Thyroid gland (tissue), 4 donors: ENCODE measurements at regions not wholly inside any gene's neighbourhood (a gene's known extent, or its start where the extent isn't known, plus 50 kb on each side); places are given as distances from the start of the nearest gene placed in this dataset.

Experiments used
- POLR2A ChIP-seq, 2 donors: fragments of 450-650 bp; IDR thresholded peaks; one replicate each; pipeline ENCODE4 v1.6.1; 2017; ENCODE audit warnings: antibody characterized with exemption in 2 of 2, mild to moderate bottlenecking in 2 of 2, moderate library complexity in 1 of 2
- TF ChIP-seq, protein P1 (sequence below), 6 experiments: fragments of 200-600 bp in 3 of 6; fragments of 450-650 bp in 3 of 6; sonication (generic) in 3 of 6; IDR thresholded peaks; one replicate each; pipeline ENCODE4 v1.5.1; 2016 to 2019; ENCODE audit warnings: antibody characterized with exemption in 6 of 6, mild to moderate bottlenecking in 2 of 6, inconsistent platforms in 1 of 6, moderate library complexity in 1 of 6

GRCh38 chr20:47990507-47991150, 205.3 kb upstream of the SULF2 start:
- no peak for TF ChIP-seq POLR2A (IDR thresholded peaks at IDR 0.05)
- TF ChIP-seq, protein P1, sequence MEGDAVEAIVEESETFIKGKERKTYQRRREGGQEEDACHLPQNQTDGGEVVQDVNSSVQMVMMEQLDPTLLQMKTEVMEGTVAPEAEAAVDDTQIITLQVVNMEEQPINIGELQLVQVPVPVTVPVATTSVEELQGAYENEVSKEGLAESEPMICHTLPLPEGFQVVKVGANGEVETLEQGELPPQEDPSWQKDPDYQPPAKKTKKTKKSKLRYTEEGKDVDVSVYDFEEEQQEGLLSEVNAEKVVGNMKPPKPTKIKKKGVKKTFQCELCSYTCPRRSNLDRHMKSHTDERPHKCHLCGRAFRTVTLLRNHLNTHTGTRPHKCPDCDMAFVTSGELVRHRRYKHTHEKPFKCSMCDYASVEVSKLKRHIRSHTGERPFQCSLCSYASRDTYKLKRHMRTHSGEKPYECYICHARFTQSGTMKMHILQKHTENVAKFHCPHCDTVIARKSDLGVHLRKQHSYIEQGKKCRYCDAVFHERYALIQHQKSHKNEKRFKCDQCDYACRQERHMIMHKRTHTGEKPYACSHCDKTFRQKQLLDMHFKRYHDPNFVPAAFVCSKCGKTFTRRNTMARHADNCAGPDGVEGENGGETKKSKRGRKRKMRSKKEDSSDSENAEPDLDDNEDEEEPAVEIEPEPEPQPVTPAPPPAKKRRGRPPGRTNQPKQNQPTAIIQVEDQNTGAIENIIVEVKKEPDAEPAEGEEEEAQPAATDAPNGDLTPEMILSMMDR (IDR thresholded peaks at IDR 0.05), result no peak
